IPS DF 6.9 (cell line): ENCODE measurements at regions not wholly inside any gene's neighbourhood (a gene's known extent, or its start where the extent isn't known, plus 50 kb on each side); places are given as distances from the start of the nearest gene placed in this dataset.

ENCODE experiments used
- DNase-seq: peaks from one replicate; pipeline ENCODE4 v3.0.0-alpha.2; 2013; ENCODE audit warnings: low read depth, low spot score
- H3K27ac ChIP-seq: one replicate; pipeline ENCODE4 v1.5.1; 2013; ENCODE audit warnings: low read length, control low read depth
- H3K27me3 ChIP-seq: 2 replicates; pipeline ENCODE4 v1.6.1; 2013; ENCODE audit warnings: mild to moderate bottlenecking, low read length; ENCODE audit not compliant: control insufficient read depth, insufficient read depth
- H3K36me3 ChIP-seq: 2 replicates; pipeline ENCODE4 v1.6.1; 2013; ENCODE audit warnings: low read length; ENCODE audit not compliant: control insufficient read depth, insufficient read depth
- H3K4me1 ChIP-seq: 2 replicates; pipeline ENCODE4 v1.6.1; 2013; ENCODE audit warnings: low read length; ENCODE audit not compliant: control insufficient read depth, insufficient read depth
- H3K4me3 ChIP-seq: 2 replicates; pipeline ENCODE4 v1.5.1; 2013; ENCODE audit warnings: mild to moderate bottlenecking, low read length
- H3K9me3 ChIP-seq: 2 replicates; pipeline ENCODE4 v1.6.1; 2013; ENCODE audit warnings: low read length, inconsistent platforms; ENCODE audit not compliant: control insufficient read depth, insufficient read depth
- WGBS: extraction: QIAGEN DNeasy Blood & Tissue Kit; methylation state at CpG from one replicate; pipeline ENCODE4 v1.1.7; 2013; ENCODE audit warnings: mixed read lengths, missing lambda C conversion rate; ENCODE audit not compliant: insufficient read length, insufficient coverage; 5-methylcytosine and 5-hydroxymethylcytosine counted together

- H3K27me3 ChIP-seq = no peaks in the 10 kb centered on the region
- no peaks in the 10 kb centered on the region for H3K36me3 ChIP-seq
- H3K9me3 ChIP-seq = no peaks in the 10 kb centered on the region; the same call in none of the 2 replicates
- no peak overlapping the region for H3K27ac ChIP-seq
- no peak overlapping the region for H3K4me3 ChIP-seq
- H3K4me1 ChIP-seq = no peaks in the 10 kb centered on the region
- no CpG with 5 or more reads among the region's 1 CpG for WGBS
- DNase-seq = no peak
Observed at GRCh38 chr12:127308148-127308547, 958.8 kb upstream of the TMEM132C start.

DNA sequence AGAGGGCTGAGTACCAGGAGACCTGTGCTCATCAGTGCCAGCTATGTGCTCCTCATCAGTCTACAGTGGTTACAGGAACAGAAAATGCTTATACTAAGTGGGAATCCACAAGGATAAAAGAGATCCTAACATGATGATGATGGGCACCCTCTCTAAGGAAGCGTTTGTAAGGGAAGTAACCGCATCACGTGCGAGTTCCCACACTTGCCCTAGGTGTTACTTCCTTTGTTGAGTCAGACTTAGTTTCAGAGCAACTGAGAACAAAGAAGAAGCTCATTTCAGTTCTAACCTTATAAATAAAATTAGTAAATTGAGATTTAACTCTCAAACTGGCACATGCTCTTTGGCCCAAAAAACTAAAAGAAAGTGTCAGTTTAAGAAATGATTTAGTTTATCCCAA lies 956.4 kb upstream of the TMEM132C start:
- Histone ChIP-seq H3K4me1 (no peaks in the 10 kb centered on the region), H3K27ac (no peak overlapping the region), H3K4me3 (no peak overlapping the region), H3K27me3 (no peaks in the 10 kb centered on the region), H3K36me3 (no peaks in the 10 kb centered on the region), H3K9me3 (no peaks in the 10 kb centered on the region; the same call in 1 of the 2 replicates)
- DNase-seq = no peak
- WGBS = no CpG with 5 or more reads among the region's 4 CpGs

GRCh38 chr12:127311720-127312364 lies 955.1 kb upstream of the TMEM132C start:
- no peaks in the 10 kb centered on the region for H3K27me3 ChIP-seq
- H3K4me3 ChIP-seq = no peak overlapping the region
- H3K4me1 ChIP-seq = no peaks in the 10 kb centered on the region
- WGBS = no CpG with 5 or more reads among the region's 6 CpGs
- no peaks in the 10 kb centered on the region; the same call in 1 of the 2 replicates for H3K9me3 ChIP-seq
- H3K36me3 ChIP-seq = no peaks in the 10 kb centered on the region
- no peak overlapping the region for H3K27ac ChIP-seq
- no peak for DNase-seq

- H3K4me1 ChIP-seq = no peaks in the 10 kb centered on the region; the same call in 1 of the 2 replicates
- H3K27ac ChIP-seq = no peak overlapping the region
- H3K27me3 ChIP-seq = no peaks in the 10 kb centered on the region
- H3K36me3 ChIP-seq = no peaks in the 10 kb centered on the region
- no peak for DNase-seq
- H3K4me3 ChIP-seq = no peak overlapping the region
- WGBS = no CpG with 5 or more reads among the region's 4 CpGs
- peaks cover 2% of the 10 kb centered on the region; the same call in 1 of the 2 replicates for H3K9me3 ChIP-seq
Observed at GRCh38 chr12:127324681-127325080, 942.3 kb upstream of the TMEM132C start.

GRCh38 chr12:127327986-127328385 lies 939.0 kb upstream of the TMEM132C start:
- Histone ChIP-seq H3K9me3 (0 out of 2 replicates have a peak, but pooled peaks cover 2% of the 10 kb centered on the region), H3K27me3 (no peaks in the 10 kb centered on the region), H3K27ac (no peak overlapping the region), H3K4me3 (no peak overlapping the region), H3K4me1 (no peaks in the 10 kb centered on the region; the same call in 1 of the 2 replicates), H3K36me3 (no peaks in the 10 kb centered on the region)
- DNase-seq = no peak
- WGBS = no CpG with 5 or more reads among the region's 6 CpGs

DNA sequence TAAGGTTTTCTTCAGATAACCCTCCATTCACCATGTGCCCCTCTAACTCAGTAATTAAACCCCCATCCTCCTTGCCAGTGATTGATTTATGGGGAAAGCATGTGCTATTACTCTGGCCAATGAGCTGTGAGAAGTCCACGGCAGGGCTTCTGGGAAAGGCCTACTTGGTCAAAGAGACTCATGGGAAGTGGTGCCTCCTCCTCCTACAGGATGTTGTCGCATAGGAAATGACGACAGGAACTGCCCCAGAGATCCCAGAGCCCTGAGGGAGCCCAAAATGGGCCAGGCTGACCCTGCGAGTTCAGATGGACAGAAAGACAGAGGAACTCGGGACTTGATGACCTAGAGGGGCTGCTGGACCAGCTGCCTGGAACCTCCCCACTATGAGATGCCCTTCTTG lies 938.1 kb upstream of the TMEM132C start:
- Histone ChIP-seq H3K27me3 (no peaks in the 10 kb centered on the region), H3K9me3 (0 out of 2 replicates have a peak, but pooled peaks cover 2% of the 10 kb centered on the region), H3K36me3 (no peaks in the 10 kb centered on the region), H3K27ac (no peak overlapping the region), H3K4me1 (no peaks in the 10 kb centered on the region; the same call in 1 of the 2 replicates), H3K4me3 (no peak overlapping the region)
- WGBS = no CpG with 5 or more reads among the region's 5 CpGs
- DNase-seq = no peak

- WGBS = no CpG with 5 or more reads among the region's 4 CpGs
- H3K27ac ChIP-seq = no peak overlapping the region
- no peak overlapping the region for H3K4me3 ChIP-seq
- no peaks in the 10 kb centered on the region for H3K27me3 ChIP-seq
- no peak for DNase-seq
- H3K36me3 ChIP-seq = no peaks in the 10 kb centered on the region
- no peaks in the 10 kb centered on the region for H3K4me1 ChIP-seq
- H3K9me3 ChIP-seq = peaks cover 2% of the 10 kb centered on the region
Observed at GRCh38 chr12:127334365-127334764, 932.6 kb upstream of the TMEM132C start.

DNA sequence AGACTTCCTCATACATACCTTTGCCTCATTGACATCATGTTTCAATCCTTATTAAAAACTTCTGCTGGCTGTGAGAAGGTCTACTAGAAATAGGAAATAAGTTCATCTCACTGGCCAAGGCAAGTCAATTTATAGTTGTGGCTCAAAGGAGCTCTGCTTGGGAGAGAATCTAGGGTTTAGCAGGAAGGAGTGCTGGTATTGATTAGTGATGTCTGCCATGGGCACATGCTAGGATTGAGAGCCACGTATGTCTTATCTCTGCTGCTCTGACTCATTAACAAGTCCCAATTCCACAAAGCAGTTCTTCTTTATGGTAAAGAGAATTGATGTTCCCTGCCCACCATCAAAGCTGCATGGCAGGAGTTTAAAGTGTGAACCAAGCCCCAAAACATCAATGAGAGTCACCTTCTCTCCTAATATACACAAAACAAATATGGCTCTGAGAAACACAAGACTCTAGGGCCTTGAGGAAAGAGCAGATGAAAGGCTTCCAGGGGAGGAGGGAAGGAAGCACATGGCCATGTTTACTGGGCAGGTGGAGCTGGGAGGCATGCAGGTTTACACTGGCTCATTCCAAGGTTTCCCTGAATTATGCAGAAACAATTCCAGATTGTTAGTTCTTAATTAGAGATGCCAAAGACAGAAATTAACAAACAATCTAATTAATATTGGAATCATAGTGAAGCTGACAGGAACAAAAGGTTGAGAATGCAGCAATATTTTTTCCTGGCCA lies 931.9 kb upstream of the TMEM132C start:
- DNase-seq = no peak

DNA sequence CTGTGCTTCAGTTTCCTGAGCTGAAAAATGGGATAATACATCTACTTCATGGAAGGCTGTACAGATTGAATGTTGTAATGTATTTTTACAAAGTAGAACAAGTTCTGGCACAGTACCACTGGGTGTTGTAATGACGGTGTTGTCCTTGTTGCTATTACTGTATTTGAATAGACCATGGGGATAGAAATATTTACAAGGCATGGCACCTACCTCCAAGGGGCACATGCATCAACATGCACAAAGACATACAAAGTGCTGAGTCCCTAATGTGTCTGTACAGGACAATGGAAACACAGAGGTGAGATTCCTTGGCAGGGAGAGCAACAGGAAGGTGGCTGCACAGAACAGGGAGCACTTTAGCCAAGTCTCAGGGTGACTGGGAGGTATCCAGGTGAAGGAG lies 930.6 kb upstream of the TMEM132C start:
- Histone ChIP-seq H3K36me3 (no peaks in the 10 kb centered on the region), H3K4me1 (no peaks in the 10 kb centered on the region), H3K9me3 (peaks cover 4% of the 10 kb centered on the region), H3K27me3 (no peaks in the 10 kb centered on the region), H3K4me3 (no peak overlapping the region), H3K27ac (no peak overlapping the region)
- no CpG with 5 or more reads among the region's 1 CpG for WGBS
- DNase-seq = no peak

More for the DNA sequence above, 931.9 kb upstream of the TMEM132C start:
- peaks cover 3% of the 10 kb centered on the region for H3K9me3 ChIP-seq
- H3K27me3 ChIP-seq = no peaks in the 10 kb centered on the region
- H3K4me1 ChIP-seq = no peaks in the 10 kb centered on the region
- no peak overlapping the region for H3K27ac ChIP-seq
- H3K36me3 ChIP-seq = no peaks in the 10 kb centered on the region
- WGBS = no CpG with 5 or more reads among the region's 1 CpG
- H3K4me3 ChIP-seq = no peak overlapping the region

- 100% methylated on average over 1 of the region's 4 CpGs for WGBS
- Histone ChIP-seq H3K27me3 (no peaks in the 10 kb centered on the region), H3K36me3 (no peaks in the 10 kb centered on the region)
Observed at GRCh38 chr12:127339065-127339464, 927.9 kb upstream of the TMEM132C start.

More at GRCh38 chr12:127339065-127339464, 927.9 kb upstream of the TMEM132C start:
- H3K4me3 ChIP-seq = no peak overlapping the region
- peaks cover 4% of the 10 kb centered on the region for H3K9me3 ChIP-seq
- DNase-seq = no peak
- no peaks in the 10 kb centered on the region for H3K4me1 ChIP-seq
- H3K27ac ChIP-seq = no peak overlapping the region
